ENCODE measurements at regions not wholly inside any gene's neighbourhood (a gene's known extent, or its start where the extent isn't known, plus 50 kb on each side); places are given as distances from the start of the nearest gene placed in this dataset.

DNA sequence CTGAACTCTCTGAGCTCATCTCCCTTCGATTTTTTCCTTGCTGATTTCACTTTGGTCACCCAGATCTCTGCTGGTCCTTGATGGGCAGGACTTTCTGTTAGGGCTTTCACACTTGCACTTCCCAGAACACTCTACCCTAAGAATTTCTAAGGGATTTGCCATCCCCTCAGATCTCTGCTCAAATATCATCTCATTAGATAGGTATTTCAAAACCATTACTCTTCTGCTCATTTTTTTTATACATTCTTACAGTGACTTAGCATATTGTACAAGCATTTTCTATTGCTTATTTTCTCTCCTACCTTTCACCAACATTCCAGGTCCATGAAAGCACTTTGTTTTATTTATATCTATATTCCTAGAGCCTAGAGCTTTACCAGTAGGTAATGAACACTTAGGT is 913.3 kb downstream of the PDHA2 start:
- no peak for FAIRE-seq
- no peak overlapping the region for H3K27ac ChIP-seq (ENCODE audit: insufficient read depth, low read depth, low read length)
- H3K9me1 ChIP-seq (replicated peaks; ENCODE audit: control insufficient read depth, extremely low read depth, insufficient read depth, low read length) = no peaks in the 10 kb centered on the region
- H2AFZ ChIP-seq (ENCODE audit: low read depth, low read length) = no peak overlapping the region
- dilution Hi-C loops (cut with MboI; ENCODE audit: extremely low pct_ligation_motif_present, low sequenced_read_pairs) = no loop called here
- intact Hi-C loops (cut with micrococcal nuclease) = no loop called here
- ChIA-PET POLR2A (interaction anchor here (0.5 kb wide), 1 partner anchor 1390 kb away, joined by 3 read pairs; the partner anchor contains the start of gene STPG2), CTCF (interaction anchor here (2.3 kb wide), 1 partner anchor 9 kb away, joined by 8 read pairs; no protein-coding TSS in a partner anchor)
- no peak overlapping the region for H3K9ac ChIP-seq (replicated peaks; ENCODE audit: extremely low read depth, insufficient read depth, low read length)
- H3K4me2 ChIP-seq (ENCODE audit: insufficient read depth, low read length) = no peak overlapping the region
- H4K20me1 ChIP-seq (replicated peaks; ENCODE audit: control insufficient read depth, extremely low read depth, insufficient read depth, low read length) = no peaks in the 10 kb centered on the region
- DNase-seq (ENCODE audit: low read depth, low spot score) = no peak
- no TSS peak for BruUV-seq (replicated peaks)
- H3K36me3 ChIP-seq (ENCODE audit: control insufficient read depth in 2 of 2, extremely low read depth in 1 of 2, insufficient read depth in 2 of 2, low read length in 2 of 2) = no peaks in the 10 kb centered on the region
- no peak overlapping the region for H3K4me3 ChIP-seq (replicated peaks in 1 of 3; ENCODE audit: insufficient read depth in 1 of 3, low read depth in 1 of 3, low read length in 3 of 3)
- no peaks in the 10 kb centered on the region for H3K79me2 ChIP-seq (ENCODE audit: control insufficient read depth, insufficient read depth, low read length)
- TF ChIP-seq JUN (IDR thresholded peaks at IDR 0.05; ENCODE audit: borderline replicate concordance, insufficient read depth, insufficient read length, low read depth) = no peak
- H3K4me1 ChIP-seq (ENCODE audit: control insufficient read depth, extremely low read depth, insufficient read depth, low read length) = no peaks in the 10 kb centered on the region
- no peaks in the 10 kb centered on the region for H3K27me3 ChIP-seq (ENCODE audit: control insufficient read depth in 2 of 2, insufficient read depth in 2 of 2, low read length in 2 of 2)
- H3K9me3 ChIP-seq (replicated peaks; ENCODE audit: control insufficient read depth, insufficient read depth, low read length) = no peaks in the 10 kb centered on the region

DNA sequence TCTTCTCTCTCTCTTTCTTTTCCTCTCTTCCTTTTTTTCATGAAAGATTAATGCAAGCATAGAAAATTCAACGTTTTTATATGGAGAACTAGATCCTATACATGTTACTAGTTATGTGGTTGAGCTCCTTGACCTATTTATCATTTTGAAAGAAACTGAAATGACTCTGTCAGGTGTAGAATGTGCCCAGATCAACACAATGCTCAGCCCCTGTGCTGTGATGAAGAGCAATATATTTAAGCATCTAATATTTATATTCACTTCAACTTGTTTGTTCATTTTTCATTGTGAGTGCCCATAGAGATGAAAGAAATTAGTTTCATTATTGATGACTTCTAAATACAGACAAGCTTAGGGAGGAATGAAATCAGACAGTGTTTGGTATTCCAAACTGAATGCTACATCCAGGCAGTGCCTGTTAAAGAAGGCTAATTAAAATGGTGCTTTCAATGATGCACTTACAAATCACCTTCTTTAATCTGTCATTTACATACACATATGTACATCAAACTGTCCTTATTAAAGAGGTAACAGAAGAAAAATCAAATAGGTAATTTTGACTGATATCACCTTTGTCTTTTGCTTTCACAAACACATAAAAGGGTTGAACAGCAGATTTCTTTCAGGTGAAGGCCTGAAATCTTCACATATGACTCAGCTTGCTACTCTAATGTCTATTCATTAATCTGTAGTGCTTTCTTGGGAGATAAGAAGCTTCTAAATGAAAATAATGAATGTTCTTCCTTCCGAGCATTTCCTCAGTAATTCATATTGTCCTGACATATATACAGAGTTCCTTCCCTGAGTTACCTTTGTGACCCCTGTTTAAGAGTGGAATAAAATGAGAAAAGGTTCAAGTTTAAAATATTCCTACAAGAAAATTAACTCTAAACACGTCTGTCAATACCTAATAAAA is 915.9 kb downstream of the PDHA2 start:
- no peak overlapping the region for H2AFZ ChIP-seq (ENCODE audit: low read depth, low read length)
- H3K9ac ChIP-seq (replicated peaks; ENCODE audit: extremely low read depth, insufficient read depth, low read length) = no peak overlapping the region
- H3K4me1 ChIP-seq (ENCODE audit: control insufficient read depth, extremely low read depth, insufficient read depth, low read length) = no peaks in the 10 kb centered on the region
- intact Hi-C loops (cut with micrococcal nuclease) = no loop called here
- ChIA-PET CTCF (no interaction called here), POLR2A (no interaction called here)
- no peak overlapping the region for H3K4me2 ChIP-seq (ENCODE audit: insufficient read depth, low read length)
- no peaks in the 10 kb centered on the region for H3K36me3 ChIP-seq (ENCODE audit: control insufficient read depth in 2 of 2, extremely low read depth in 1 of 2, insufficient read depth in 2 of 2, low read length in 2 of 2)
- H4K20me1 ChIP-seq (replicated peaks; ENCODE audit: control insufficient read depth, extremely low read depth, insufficient read depth, low read length) = no peaks in the 10 kb centered on the region
- H3K9me1 ChIP-seq (replicated peaks; ENCODE audit: control insufficient read depth, extremely low read depth, insufficient read depth, low read length) = no peaks in the 10 kb centered on the region
- H3K79me2 ChIP-seq (ENCODE audit: control insufficient read depth, insufficient read depth, low read length) = no peaks in the 10 kb centered on the region
- TF ChIP-seq FOS (IDR thresholded peaks at IDR 0.05; ENCODE audit: borderline replicate concordance, insufficient read depth, low read length) (no peak), POLR2A (IDR thresholded peaks at IDR 0.05; ENCODE audit: low read depth, low read length) (no peak), MYC (IDR thresholded peaks at IDR 0.05; ENCODE audit: low read depth, low read length) (no peak), JUN (IDR thresholded peaks at IDR 0.05; ENCODE audit: borderline replicate concordance, insufficient read depth, insufficient read length, low read depth) (no peak), EZH2 (IDR thresholded peaks at IDR 0.05; ENCODE audit: borderline replicate concordance, low read depth, low read length, severe bottlenecking) (no peak), POLR2AphosphoS5 (IDR thresholded peaks at IDR 0.05; ENCODE audit: insufficient read depth, low read depth, low read length) (no peak), GATA2 (IDR thresholded peaks at IDR 0.05; ENCODE audit: insufficient read depth, insufficient read length, low read depth, low read length) (no peak)
- TF ChIP-seq, protein P1, sequence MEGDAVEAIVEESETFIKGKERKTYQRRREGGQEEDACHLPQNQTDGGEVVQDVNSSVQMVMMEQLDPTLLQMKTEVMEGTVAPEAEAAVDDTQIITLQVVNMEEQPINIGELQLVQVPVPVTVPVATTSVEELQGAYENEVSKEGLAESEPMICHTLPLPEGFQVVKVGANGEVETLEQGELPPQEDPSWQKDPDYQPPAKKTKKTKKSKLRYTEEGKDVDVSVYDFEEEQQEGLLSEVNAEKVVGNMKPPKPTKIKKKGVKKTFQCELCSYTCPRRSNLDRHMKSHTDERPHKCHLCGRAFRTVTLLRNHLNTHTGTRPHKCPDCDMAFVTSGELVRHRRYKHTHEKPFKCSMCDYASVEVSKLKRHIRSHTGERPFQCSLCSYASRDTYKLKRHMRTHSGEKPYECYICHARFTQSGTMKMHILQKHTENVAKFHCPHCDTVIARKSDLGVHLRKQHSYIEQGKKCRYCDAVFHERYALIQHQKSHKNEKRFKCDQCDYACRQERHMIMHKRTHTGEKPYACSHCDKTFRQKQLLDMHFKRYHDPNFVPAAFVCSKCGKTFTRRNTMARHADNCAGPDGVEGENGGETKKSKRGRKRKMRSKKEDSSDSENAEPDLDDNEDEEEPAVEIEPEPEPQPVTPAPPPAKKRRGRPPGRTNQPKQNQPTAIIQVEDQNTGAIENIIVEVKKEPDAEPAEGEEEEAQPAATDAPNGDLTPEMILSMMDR (IDR thresholded peaks at IDR 0.05; ENCODE audit: extremely low read depth in 1 of 2, insufficient read depth in 1 of 2, low read depth in 1 of 2, low read length in 2 of 2) = no peak
- TF ChIP-seq, protein P2, sequence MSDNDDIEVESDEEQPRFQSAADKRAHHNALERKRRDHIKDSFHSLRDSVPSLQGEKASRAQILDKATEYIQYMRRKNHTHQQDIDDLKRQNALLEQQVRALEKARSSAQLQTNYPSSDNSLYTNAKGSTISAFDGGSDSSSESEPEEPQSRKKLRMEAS (IDR thresholded peaks at IDR 0.05; ENCODE audit: insufficient read depth, insufficient read length) = no peak
- H3K27ac ChIP-seq (ENCODE audit: insufficient read depth, low read depth, low read length) = no peak overlapping the region
- dilution Hi-C loops (cut with MboI; ENCODE audit: extremely low pct_ligation_motif_present, low sequenced_read_pairs) = no loop called here
- no peak for FAIRE-seq
- no peaks in the 10 kb centered on the region for H3K9me3 ChIP-seq (replicated peaks; ENCODE audit: control insufficient read depth, insufficient read depth, low read length)
- no peak overlapping the region for H3K4me3 ChIP-seq (replicated peaks in 1 of 3; ENCODE audit: insufficient read depth in 1 of 3, low read depth in 1 of 3, low read length in 3 of 3)
- BruUV-seq (replicated peaks) = no TSS peak
- no peaks in the 10 kb centered on the region for H3K27me3 ChIP-seq (ENCODE audit: control insufficient read depth in 2 of 2, insufficient read depth in 2 of 2, low read length in 2 of 2)
- no peak for DNase-seq (ENCODE audit: low read depth, low spot score)
